HG03196 (cell line): ENCODE measurements at regions not wholly inside any gene's neighbourhood (a gene's known extent, or its start where the extent isn't known, plus 50 kb on each side); places are given as distances from the start of the nearest gene placed in this dataset.

Experiments
- ATAC-seq: cut with Tn5 transposase; IDR thresholded peaks from one replicate; pipeline ENCODE4 v1.9.1; 2021; ENCODE audit not compliant: unreplicated experiment

DNA sequence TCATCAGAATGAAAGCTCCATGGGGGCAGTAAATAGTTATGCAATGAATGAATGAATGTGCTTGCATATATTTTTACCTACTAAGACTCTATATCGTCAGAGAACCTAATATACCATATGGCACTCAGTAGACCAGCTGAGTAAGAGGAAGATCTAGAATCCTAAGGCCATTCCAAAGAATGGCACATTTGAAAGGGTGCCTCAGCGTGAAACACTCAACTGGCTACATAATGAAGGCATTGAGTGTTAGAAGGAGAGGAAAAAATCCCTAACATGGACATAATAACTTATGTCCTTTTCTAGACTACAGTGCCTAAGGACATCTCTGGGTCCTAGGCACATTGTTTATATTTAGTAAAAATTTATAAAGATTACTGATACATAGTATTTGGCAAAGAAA, 61.7 kb upstream of the ARID2 start:
- no peak for ATAC-seq

DNA sequence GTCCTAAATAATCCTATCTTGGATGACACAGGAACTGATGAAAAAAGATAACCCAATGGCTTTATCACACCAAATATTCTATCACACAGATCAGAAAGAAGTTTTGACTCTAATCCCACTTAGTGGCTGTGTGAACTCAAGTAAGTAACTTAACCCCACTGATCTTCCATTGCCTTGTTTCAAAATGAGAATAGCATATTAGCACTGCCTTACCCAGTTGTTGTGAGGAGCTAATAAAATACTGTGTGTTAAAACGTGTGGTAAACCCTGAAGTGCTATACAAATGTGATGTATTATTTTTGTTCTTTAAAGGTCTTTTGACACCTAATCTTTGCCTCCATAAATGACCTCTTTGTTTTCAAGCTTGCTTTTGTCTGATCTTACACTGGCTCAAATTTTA, 60.9 kb upstream of the ARID2 start:
- ATAC-seq = peak; percentile 18

DNA sequence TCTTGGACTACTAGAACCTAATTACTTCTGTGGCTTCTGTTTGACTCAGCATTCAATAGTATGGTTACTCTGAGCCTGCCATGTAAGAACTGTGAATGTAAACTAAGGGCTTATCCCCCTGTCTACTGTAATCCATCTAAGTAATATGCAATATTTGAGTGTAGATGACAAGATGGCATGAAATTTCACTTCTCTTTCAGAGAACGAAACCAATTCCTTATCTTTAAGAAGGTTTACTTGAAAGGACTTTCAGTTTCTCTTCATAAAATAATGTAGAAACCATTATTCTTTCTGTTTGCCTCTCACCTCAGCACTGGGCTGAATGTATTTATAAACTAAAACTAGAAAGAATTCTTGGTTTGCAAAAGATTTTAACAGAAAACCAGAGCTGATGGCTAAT, 60.4 kb upstream of the ARID2 start:
- peak; percentile 83 for ATAC-seq

GRCh38 chr12:45669792-45670191, 59.7 kb upstream of the ARID2 start:
- no peak for ATAC-seq

GRCh38 chr12:45670346-45671065, 59.0 kb upstream of the ARID2 start:
- ATAC-seq = peak; percentile 57

DNA sequence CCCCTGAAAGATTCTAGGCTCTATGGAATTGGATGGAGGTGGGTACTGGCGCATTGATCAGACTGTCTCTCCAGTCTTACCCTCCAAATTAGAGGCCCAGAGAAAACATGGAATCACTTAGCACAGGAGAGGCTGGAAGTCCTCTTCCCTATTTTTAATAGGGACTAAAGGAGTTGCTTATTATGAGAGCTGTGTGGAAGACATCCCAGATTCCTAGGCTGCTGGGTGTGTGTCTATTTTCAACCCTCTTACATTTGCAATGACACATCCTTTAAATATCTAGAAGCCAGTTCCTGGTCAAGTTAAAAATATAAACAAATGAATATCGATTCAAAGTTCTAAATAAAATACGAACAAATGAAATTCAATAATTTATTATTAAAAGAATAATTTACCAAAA, 58.3 kb upstream of the ARID2 start:
- ATAC-seq = no peak

DNA sequence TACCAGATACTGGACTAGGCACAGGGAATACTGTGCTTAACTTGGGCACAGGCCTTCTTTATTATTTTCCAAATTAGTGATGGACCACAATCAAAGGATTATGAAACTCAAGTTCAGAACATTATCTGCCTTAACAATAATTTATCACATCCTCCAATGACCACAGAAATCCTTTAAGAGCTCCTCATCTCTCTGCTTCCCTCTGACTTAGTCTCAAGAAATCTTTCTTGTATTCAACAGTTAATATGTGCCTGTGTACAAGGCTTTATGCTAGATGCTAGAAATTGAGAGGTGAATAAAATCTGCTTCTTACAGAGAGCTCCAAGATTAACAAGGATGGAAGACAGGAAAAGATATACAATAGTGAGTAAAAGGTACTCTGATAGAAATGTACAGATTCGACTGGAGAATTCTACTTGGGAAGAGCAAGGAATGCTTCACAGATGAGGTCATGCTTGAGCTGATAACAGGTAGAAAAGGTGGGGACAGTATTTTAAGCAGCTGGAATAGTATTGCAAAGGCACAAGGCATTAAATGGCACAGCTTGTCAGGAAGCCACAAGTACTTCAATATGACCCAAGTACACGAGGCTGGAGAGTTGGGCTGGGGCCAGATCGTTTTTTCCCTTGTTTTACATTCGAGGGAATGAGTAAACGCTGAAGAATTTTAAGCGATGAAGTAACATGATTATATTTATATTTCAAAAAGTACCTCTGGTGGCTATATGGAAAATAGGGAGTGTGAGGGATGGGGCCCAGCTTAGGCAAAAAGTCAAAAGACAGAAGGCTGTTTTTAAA, 55.1 kb upstream of the ARID2 start:
- no peak for ATAC-seq

DNA sequence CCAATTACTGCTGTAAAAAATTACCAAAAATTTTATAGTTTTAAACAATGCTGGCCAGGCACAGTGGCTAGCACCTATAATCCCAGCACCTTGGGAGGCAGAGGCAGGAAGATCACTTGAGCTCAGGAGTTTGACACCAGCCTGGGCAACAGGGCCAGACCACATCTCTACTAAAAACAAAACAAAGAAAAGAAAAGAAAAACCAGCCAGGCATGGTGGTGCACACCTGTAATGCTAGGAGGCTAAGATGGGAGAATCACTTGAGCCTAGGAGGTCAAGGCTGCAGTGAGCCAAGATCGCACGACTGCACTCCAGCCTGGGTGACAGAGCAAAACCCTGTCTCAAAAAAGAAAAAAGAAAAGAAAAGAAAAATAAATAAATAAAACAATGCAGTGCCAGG, 54.0 kb upstream of the ARID2 start:
- ATAC-seq = no peak
